H9 (cell line): ENCODE measurements at regions not wholly inside any gene's neighbourhood (a gene's known extent, or its start where the extent isn't known, plus 50 kb on each side); places are given as distances from the start of the nearest gene placed in this dataset.

ENCODE experiments used
- DNase-seq: peaks from one replicate; pipeline ENCODE4 v3.0.0-alpha.2; 2017
- H2AFZ ChIP-seq: one replicate; pipeline ENCODE4 v1.6.1; 2013; ENCODE audit warnings: mild to moderate bottlenecking, low read length, control low read depth, moderate library complexity
- H2AK5ac ChIP-seq: 2 replicates; pipeline ENCODE4 v1.6.1; 2013; ENCODE audit warnings: low read length, control low read depth, mixed read lengths; ENCODE audit not compliant: insufficient read length
- H2BK120ac ChIP-seq: one replicate; pipeline ENCODE4 v1.6.1; 2013; ENCODE audit warnings: low read depth, mild to moderate bottlenecking, low read length, control low read depth, inconsistent platforms; ENCODE audit not compliant: poor library complexity, severe bottlenecking
- H2BK12ac ChIP-seq: 2 replicates; pipeline ENCODE4 v1.6.1; 2013; ENCODE audit warnings: low read length, control low read depth, mixed read lengths, low read depth; ENCODE audit not compliant: insufficient read length
- H2BK15ac ChIP-seq: 2 replicates; pipeline ENCODE4 v1.6.1; 2013; ENCODE audit warnings: low read depth, low read length, control low read depth
- H2BK20ac ChIP-seq: one replicate; pipeline ENCODE4 v1.6.1; 2013; ENCODE audit warnings: low read depth, mild to moderate bottlenecking, low read length, control low read depth, inconsistent platforms; ENCODE audit not compliant: poor library complexity, severe bottlenecking
- H2BK5ac ChIP-seq: 2 replicates; pipeline ENCODE4 v1.6.1; 2013; ENCODE audit warnings: low read length, control low read depth, mixed read lengths; ENCODE audit not compliant: insufficient read length
- H3K14ac ChIP-seq: 2 replicates; pipeline ENCODE4 v1.6.1; 2013; ENCODE audit warnings: low read length, control low read depth; ENCODE audit not compliant: insufficient read depth
- H3K18ac ChIP-seq: 2 replicates; pipeline ENCODE4 v1.6.1; 2013; ENCODE audit warnings: low read depth, mild to moderate bottlenecking, mixed read lengths, low read length, control low read depth; ENCODE audit not compliant: insufficient read length
- H3K23ac ChIP-seq: 2 replicates; pipeline ENCODE4 v1.6.1; 2013; ENCODE audit warnings: low read length, control low read depth, mixed read lengths, low read depth; ENCODE audit not compliant: insufficient read length
- H3K23me2 ChIP-seq: 2 replicates; pipeline ENCODE4 v1.6.1; 2013; ENCODE audit warnings: low read depth, mild to moderate bottlenecking, mixed read lengths, low read length, control low read depth; ENCODE audit not compliant: insufficient read length, poor library complexity, severe bottlenecking
- H3K27ac ChIP-seq: 2 replicates; pipeline ENCODE4 v1.5.1; 2013; ENCODE audit warnings: low read length, control low read depth, mixed read lengths, low read depth; ENCODE audit not compliant: insufficient read length
- H3K27me3 ChIP-seq: 2 replicates; pipeline ENCODE4 v1.6.1; 2013; ENCODE audit warnings: low read length, control low read depth, inconsistent platforms; ENCODE audit not compliant: insufficient read depth
- H3K4ac ChIP-seq: 2 replicates; pipeline ENCODE4 v1.6.1; 2013; ENCODE audit warnings: low read depth, mild to moderate bottlenecking, control low read depth, inconsistent platforms, low read length, moderate library complexity
- H3K4me1 ChIP-seq: 2 replicates; pipeline ENCODE4 v1.6.1; 2013; ENCODE audit warnings: low read length, control low read depth, inconsistent platforms; ENCODE audit not compliant: insufficient read depth
- H3K4me2 ChIP-seq: 2 replicates; pipeline ENCODE4 v1.6.1; 2013; ENCODE audit warnings: low read length, control low read depth, mixed read lengths; ENCODE audit not compliant: insufficient read length, insufficient read depth
- H3K56ac ChIP-seq: 2 replicates; pipeline ENCODE4 v1.6.1; 2013; ENCODE audit warnings: low read depth, mild to moderate bottlenecking, mixed read lengths, low read length, control low read depth; ENCODE audit not compliant: insufficient read length
- H3K79me1 ChIP-seq: 2 replicates; pipeline ENCODE4 v1.6.1; 2013; ENCODE audit warnings: low read depth, mild to moderate bottlenecking, moderate library complexity, low read length, control low read depth, inconsistent platforms; ENCODE audit not compliant: insufficient read depth, poor library complexity, severe bottlenecking
- H3K79me2 ChIP-seq: 2 replicates; pipeline ENCODE4 v1.6.1; 2013; ENCODE audit warnings: low read length, control low read depth, inconsistent platforms; ENCODE audit not compliant: insufficient read depth
- H3K9ac ChIP-seq: 2 replicates; pipeline ENCODE4 v1.6.1; 2013; ENCODE audit warnings: low read length, control low read depth, mixed read lengths; ENCODE audit not compliant: insufficient read length; ENCODE audit errors: extremely low read depth
- H3K9me3 ChIP-seq: one replicate; pipeline ENCODE4 v1.6.1; 2013; ENCODE audit warnings: low read depth, low read length, inconsistent platforms; ENCODE audit not compliant: control insufficient read depth
- H3T11ph ChIP-seq: one replicate; pipeline ENCODE4 v1.6.1; 2013; ENCODE audit warnings: mild to moderate bottlenecking, low read length, control low read depth, inconsistent platforms
- H4K20me1 ChIP-seq: one replicate; pipeline ENCODE4 v1.6.1; 2013; ENCODE audit not compliant: control insufficient read depth, insufficient read length, insufficient read depth
- H4K5ac ChIP-seq: 2 replicates; pipeline ENCODE4 v1.6.1; 2013; ENCODE audit warnings: low read depth, mild to moderate bottlenecking, mixed read lengths, low read length, control low read depth; ENCODE audit not compliant: insufficient read length
- H4K8ac ChIP-seq: replicated peaks from 2 replicates; pipeline ENCODE4 v1.6.1; 2013; ENCODE audit warnings: low read length, control low read depth, mixed read lengths, low read depth; ENCODE audit not compliant: insufficient read length
- H4K91ac ChIP-seq: 2 replicates; pipeline ENCODE4 v1.6.1; 2013; ENCODE audit warnings: low read depth, mild to moderate bottlenecking, moderate library complexity, mixed read lengths, low read length, control low read depth; ENCODE audit not compliant: insufficient read length
- H3K27ac Mint-ChIP-seq, 3 experiments: 2 replicates in 2 of 3; 3 replicates in 1 of 3; pipeline ENCODE4 v1.8.0; 2020 to 2021; ENCODE audit warnings: mixed read lengths in 3 of 3, mild to moderate bottlenecking in 1 of 3, moderate library complexity in 1 of 3
- H3K27me3 Mint-ChIP-seq: 2 replicates; pipeline ENCODE4 v1.8.0; 2021; ENCODE audit warnings: low read depth, mild to moderate bottlenecking, moderate library complexity, mixed read lengths
- H3K36me3 Mint-ChIP-seq, 3 experiments: 2 replicates in 2 of 3; 3 replicates in 1 of 3; pipeline ENCODE4 v1.8.0; 2020 to 2021; ENCODE audit warnings: low read depth in 3 of 3, mixed read lengths in 3 of 3; ENCODE audit not compliant: insufficient read depth in 1 of 3
- H3K4me1 Mint-ChIP-seq, 2 experiments: 2 replicates each; pipeline ENCODE4 v1.8.0; 2020; ENCODE audit warnings: mixed read lengths in 2 of 2
- H3K4me3 Mint-ChIP-seq, 2 experiments: 2 replicates in 1 of 2; 3 replicates in 1 of 2; pipeline ENCODE4 v1.8.0; 2020 to 2021; ENCODE audit warnings: mild to moderate bottlenecking in 2 of 2, mixed read lengths in 2 of 2, moderate library complexity in 1 of 2
- H3K9me3 Mint-ChIP-seq, 2 experiments: 2 replicates in 1 of 2; 3 replicates in 1 of 2; pipeline ENCODE4 v1.8.0; 2020; ENCODE audit warnings: mild to moderate bottlenecking in 2 of 2, mixed read lengths in 2 of 2, moderate library complexity in 1 of 2
- CTCF ChIP-seq: fragments of 200-600 bp; sonication (generic); conservative IDR thresholded peaks from 3 replicates; pipeline ENCODE4 v1.8.0; 2021; ENCODE audit warnings: antibody characterized with exemption, mild to moderate bottlenecking
- WGBS: extraction: QIAGEN DNeasy Blood & Tissue Kit; methylation state at CpG from one replicate; pipeline ENCODE4 v1.1.7; 2013; ENCODE audit warnings: missing lambda C conversion rate, low lambda C conversion rate, mixed read lengths; ENCODE audit not compliant: insufficient read length; ENCODE audit errors: extremely low coverage; 5-methylcytosine and 5-hydroxymethylcytosine counted together

- WGBS: no CpG with 5 or more reads among the region's 2 CpGs
- Mint-ChIP-seq H3K4me1 (0 out of 4 replicates have a peak, but pooled peaks cover 0 to 2% of the 10 kb centered on the region in 2 experiments), H3K27ac (no peak overlapping the region), H3K36me3 (no peaks in the 10 kb centered on the region), H3K4me3 (no peak overlapping the region), H3K27me3 (peaks cover 2% of the 10 kb centered on the region; the same call in 1 of the 2 replicates), H3K9me3 (no peaks in the 10 kb centered on the region)
- TF ChIP-seq CTCF: no peak
- Histone ChIP-seq H3K27ac (no peak overlapping the region), H3K9ac (no peak overlapping the region), H3K4me1 (no peaks in the 10 kb centered on the region), H4K20me1 (no peaks in the 10 kb centered on the region), H4K8ac (no peak overlapping the region), H4K91ac (no peak overlapping the region), H3K56ac (no peak overlapping the region), H4K5ac (no peak overlapping the region), H2BK12ac (no peak overlapping the region), H3T11ph (no peak overlapping the region), H3K79me2 (no peaks in the 10 kb centered on the region), H2BK15ac (no peak overlapping the region), H2BK20ac (no peak overlapping the region), H3K23ac (no peak overlapping the region), H3K18ac (no peak overlapping the region), H3K79me1 (no peaks in the 10 kb centered on the region), H2AFZ (no peak overlapping the region), H2BK5ac (no peak overlapping the region), H3K14ac (no peak overlapping the region; the same call in 1 of the 2 replicates), H3K27me3 (no peaks in the 10 kb centered on the region), H2BK120ac (no peak overlapping the region), H3K23me2 (no peaks in the 10 kb centered on the region), H3K9me3 (no peaks in the 10 kb centered on the region), H2AK5ac (no peak overlapping the region), H3K4ac (no peak overlapping the region), H3K4me2 (no peak overlapping the region)
- no peak for DNase-seq
Observed at GRCh38 chr1:67918067-67918466, 84.8 kb upstream of the GNG12 start.
